ENCODE measurements at regions not wholly inside any gene's neighbourhood (a gene's known extent, or its start where the extent isn't known, plus 50 kb on each side); places are given as distances from the start of the nearest gene placed in this dataset.
A peak's percentile ranks its signal among the peaks of the same experiment; 100 is the strongest.

DNA sequence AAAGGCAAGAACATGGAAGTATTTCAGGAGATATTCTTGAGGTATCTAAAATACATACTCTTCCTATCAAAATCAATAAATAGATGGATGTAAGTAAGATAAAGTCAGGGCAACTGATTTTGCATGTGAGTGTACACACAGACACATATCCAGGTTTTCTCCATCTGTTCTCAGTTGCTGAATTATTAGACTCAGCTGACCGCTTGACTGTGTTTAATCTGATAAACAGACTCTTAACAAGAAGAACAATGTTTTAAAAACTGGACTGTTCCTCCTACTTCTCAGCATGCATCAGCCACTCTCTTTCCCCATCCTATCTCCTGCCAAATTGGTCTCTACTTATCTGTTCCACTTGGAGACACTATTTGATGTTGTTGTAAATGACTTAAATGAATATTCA, 73.5 kb downstream of the GOLGA8G start:
- DNase-seq: peak; percentile 3

- DNase-seq: peak; percentile 57
These were observed 75.3 kb downstream of the GOLGA8G start for GRCh38 chr15:28457396-28457932.

GRCh38 chr15:28456476-28457395, 76.0 kb downstream of the GOLGA8G start:
- peak; percentile 29 for DNase-seq

- peak; percentile 30 for DNase-seq
These were observed 77.0 kb downstream of the GOLGA8G start for GRCh38 chr15:28455537-28456475.

DNA sequence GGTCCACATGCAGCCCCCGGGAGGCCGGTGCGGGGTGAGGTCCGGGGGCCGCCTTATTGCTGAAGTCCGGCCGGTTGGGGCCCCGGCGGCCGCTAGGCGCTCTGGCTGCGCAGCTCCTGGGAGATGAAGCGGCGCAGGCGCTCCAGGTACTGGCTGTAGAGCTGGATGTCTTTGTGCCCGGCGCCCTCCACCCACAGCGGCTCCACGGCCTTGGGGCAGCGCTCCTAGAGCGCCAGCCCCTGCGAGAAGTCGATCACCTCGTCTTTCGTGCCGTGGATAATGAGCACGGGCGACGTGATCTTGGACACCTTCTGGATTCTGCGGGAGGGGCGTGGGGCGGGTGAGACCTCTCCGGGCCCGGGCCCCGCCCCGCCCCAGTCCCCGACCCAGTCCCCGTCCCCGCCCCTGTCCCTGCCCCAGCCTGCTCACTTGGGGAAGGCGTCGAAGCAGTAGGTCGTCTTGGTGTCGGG, 76.3 kb downstream of the GOLGA8F start:
- DNase-seq: peak; percentile 53
